GM12873 (cell line): ENCODE measurements at regions not wholly inside any gene's neighbourhood (a gene's known extent, or its start where the extent isn't known, plus 50 kb on each side); places are given as distances from the start of the nearest gene placed in this dataset.

ENCODE experiments used
- CTCF ChIP-seq: IDR thresholded peaks from 2 replicates; pipeline ENCODE4 v1.5.1; 2012; ENCODE audit warnings: low read depth, mild to moderate bottlenecking, moderate library complexity, low read length, control low read depth; ENCODE audit not compliant: insufficient read depth; ENCODE audit errors: missing control alignments

- TF ChIP-seq CTCF: no peak
Measured at GRCh38 chr12:24088751-24089509, 139.5 kb upstream of the SOX5 start.

- TF ChIP-seq CTCF: no peak
Measured at GRCh38 chr12:24087294-24087693, 137.8 kb upstream of the SOX5 start.

- TF ChIP-seq CTCF: no peak
Measured at GRCh38 chr12:24084800-24085199, 135.3 kb upstream of the SOX5 start.

GRCh38 chr12:24083838-24084237 is 134.4 kb upstream of the SOX5 start:
- no peak for TF ChIP-seq CTCF

GRCh38 chr12:24081606-24082005 is 132.1 kb upstream of the SOX5 start:
- no peak for TF ChIP-seq CTCF

GRCh38 chr12:24081092-24081529 is 131.6 kb upstream of the SOX5 start:
- TF ChIP-seq CTCF: no peak

- no peak for TF ChIP-seq CTCF
Measured at GRCh38 chr12:24080465-24080864, 131.0 kb upstream of the SOX5 start.
